ENCODE measurements at regions not wholly inside any gene's neighbourhood (a gene's known extent, or its start where the extent isn't known, plus 50 kb on each side); places are given as distances from the start of the nearest gene placed in this dataset.

DNA sequence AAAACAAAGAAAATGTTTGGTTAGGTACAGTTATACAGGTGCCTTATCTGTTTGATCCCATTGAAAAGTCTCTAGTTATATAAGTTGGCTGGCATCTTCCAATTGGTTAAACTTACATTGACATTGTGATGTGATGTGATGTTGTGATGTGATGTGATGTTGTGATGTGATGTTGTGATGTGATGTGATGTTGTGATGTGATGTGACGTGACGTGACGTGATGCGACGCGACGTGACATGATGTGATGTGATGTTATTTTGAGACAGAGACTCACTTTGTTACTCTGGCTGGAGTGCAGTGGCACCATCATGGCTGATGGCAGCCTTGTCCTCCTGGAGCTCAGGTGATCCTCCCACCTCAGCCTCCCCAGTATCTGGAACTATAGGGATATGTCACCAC, 507.6 kb downstream of the HAO1 start:
- intact Hi-C loops (cut with DNase I), result no loop called here
- no peaks in the 10 kb centered on the region for H3K36me3 ChIP-seq
- no peaks in the 10 kb centered on the region for H3K9me3 ChIP-seq
- H3K27ac ChIP-seq, result no peak overlapping the region
- DNase-seq (no peak), ATAC-seq (no peak)
- no peaks in the 10 kb centered on the region for H3K27me3 ChIP-seq (ENCODE audit: low read depth)
- TF ChIP-seq, protein P1, sequence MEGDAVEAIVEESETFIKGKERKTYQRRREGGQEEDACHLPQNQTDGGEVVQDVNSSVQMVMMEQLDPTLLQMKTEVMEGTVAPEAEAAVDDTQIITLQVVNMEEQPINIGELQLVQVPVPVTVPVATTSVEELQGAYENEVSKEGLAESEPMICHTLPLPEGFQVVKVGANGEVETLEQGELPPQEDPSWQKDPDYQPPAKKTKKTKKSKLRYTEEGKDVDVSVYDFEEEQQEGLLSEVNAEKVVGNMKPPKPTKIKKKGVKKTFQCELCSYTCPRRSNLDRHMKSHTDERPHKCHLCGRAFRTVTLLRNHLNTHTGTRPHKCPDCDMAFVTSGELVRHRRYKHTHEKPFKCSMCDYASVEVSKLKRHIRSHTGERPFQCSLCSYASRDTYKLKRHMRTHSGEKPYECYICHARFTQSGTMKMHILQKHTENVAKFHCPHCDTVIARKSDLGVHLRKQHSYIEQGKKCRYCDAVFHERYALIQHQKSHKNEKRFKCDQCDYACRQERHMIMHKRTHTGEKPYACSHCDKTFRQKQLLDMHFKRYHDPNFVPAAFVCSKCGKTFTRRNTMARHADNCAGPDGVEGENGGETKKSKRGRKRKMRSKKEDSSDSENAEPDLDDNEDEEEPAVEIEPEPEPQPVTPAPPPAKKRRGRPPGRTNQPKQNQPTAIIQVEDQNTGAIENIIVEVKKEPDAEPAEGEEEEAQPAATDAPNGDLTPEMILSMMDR (IDR thresholded peaks at IDR 0.05), result no peak
- no peak overlapping the region for H3K4me3 ChIP-seq
- no peaks in the 10 kb centered on the region for H3K4me1 ChIP-seq

DNA sequence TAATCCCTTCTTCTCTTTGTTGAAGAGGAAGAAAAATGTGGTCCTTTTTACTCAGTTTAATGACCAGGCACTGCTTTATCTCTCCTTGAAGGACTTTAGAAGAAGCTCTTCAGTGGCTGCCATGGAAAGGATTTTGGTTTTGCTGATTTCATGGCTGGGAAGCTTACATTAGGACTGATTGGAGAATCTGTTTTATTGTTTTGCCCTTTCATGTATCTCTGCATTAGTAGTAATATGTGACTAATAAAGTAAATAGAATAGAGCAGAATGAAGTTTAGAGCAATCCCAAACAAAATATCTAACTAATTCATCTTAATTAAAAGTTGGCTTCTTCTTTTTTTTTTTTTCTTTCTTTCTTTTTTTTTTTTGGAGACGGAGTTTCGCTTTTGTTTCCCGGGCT, 502.9 kb downstream of the HAO1 start:
- no peaks in the 10 kb centered on the region for H3K4me1 ChIP-seq
- DNase-seq (no peak), ATAC-seq (no peak)
- no peak overlapping the region for H3K27ac ChIP-seq
- H3K9me3 ChIP-seq, result no peaks in the 10 kb centered on the region
- H3K36me3 ChIP-seq, result no peaks in the 10 kb centered on the region
- no peak overlapping the region for H3K4me3 ChIP-seq
- no peaks in the 10 kb centered on the region for H3K27me3 ChIP-seq (ENCODE audit: low read depth)
- TF ChIP-seq, protein P1 (IDR thresholded peaks at IDR 0.05), result no peak
- intact Hi-C loops (cut with DNase I), result no loop called here

DNA sequence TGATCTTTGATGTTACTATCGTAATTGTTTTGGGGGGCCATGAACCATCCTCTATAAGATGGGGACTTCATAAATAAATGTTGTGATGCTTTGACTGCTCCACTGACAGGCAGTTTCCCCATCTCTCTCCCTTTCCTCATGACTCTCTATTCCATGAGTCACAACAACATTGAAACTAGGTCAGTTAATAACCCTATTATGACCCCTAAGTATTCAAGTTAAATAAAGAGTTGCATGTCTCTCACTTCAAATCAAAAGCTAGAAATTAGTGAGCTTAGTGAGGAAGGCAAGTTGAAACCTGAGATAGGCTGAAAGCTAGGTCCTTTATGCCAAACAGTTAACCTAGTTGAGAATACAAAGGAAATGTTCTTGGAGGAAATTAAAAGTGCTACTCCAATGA, 491.0 kb downstream of the HAO1 start:
- Histone ChIP-seq H3K4me1 (no peaks in the 10 kb centered on the region), H3K27ac (no peak overlapping the region), H3K4me3 (no peak overlapping the region), H3K9me3 (no peaks in the 10 kb centered on the region), H3K27me3 (ENCODE audit: low read depth) (no peaks in the 10 kb centered on the region), H3K36me3 (no peaks in the 10 kb centered on the region)
- intact Hi-C loops (cut with DNase I), result no loop called here
- TF ChIP-seq, protein P1 (IDR thresholded peaks at IDR 0.05), result no peak
- DNase-seq (no peak), ATAC-seq (no peak)

DNA sequence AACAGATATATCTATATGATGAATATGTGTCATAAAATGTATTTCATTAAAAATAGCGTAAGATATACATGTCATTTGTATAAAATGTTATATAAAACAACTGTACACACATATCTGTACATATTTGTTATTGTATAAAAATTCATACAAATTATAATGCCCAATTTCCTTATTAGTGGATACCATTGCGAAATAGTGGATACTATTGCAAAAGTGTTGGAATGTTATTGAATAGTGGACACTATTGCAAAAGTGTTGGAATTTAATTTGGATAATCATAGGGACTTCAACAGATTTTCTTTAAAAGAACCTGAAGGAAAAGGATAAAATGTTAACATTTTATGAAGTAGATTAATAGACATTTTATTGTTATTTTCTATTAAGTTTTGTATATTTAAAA, 487.4 kb downstream of the HAO1 start:
- no peaks in the 10 kb centered on the region for H3K27me3 ChIP-seq (ENCODE audit: low read depth)
- no peak overlapping the region for H3K4me3 ChIP-seq
- H3K9me3 ChIP-seq, result no peaks in the 10 kb centered on the region
- intact Hi-C loops (cut with DNase I), result no loop called here
- H3K27ac ChIP-seq, result no peak overlapping the region
- no peaks in the 10 kb centered on the region for H3K4me1 ChIP-seq
- TF ChIP-seq, protein P1 (IDR thresholded peaks at IDR 0.05), result no peak
- DNase-seq (no peak), ATAC-seq (no peak)
- no peaks in the 10 kb centered on the region for H3K36me3 ChIP-seq

DNA sequence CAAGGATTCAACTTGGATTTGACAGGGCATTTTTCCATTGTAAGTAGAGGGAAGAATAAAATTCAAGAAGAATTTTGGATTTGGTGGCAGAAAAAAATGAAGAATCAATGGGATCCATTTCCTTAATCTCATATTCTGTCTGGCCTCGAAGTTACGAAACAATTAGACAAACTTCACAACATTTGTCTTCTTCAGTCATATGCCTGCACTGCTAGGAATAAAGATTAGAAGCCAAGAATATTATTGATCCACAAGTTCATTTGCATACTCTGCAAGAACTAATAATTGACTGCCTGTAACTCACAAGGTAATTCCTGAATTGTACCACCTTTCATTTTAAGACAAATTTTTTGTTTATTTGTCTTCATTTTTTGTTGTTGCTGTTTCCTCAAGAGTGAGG, 486.2 kb downstream of the HAO1 start:
- Histone ChIP-seq H3K36me3 (no peaks in the 10 kb centered on the region), H3K9me3 (no peaks in the 10 kb centered on the region), H3K27me3 (ENCODE audit: low read depth) (no peaks in the 10 kb centered on the region), H3K27ac (no peak overlapping the region), H3K4me1 (no peaks in the 10 kb centered on the region), H3K4me3 (no peak overlapping the region)
- DNase-seq, result no peak
- intact Hi-C loops (cut with DNase I), result no loop called here
- TF ChIP-seq, protein P1 (IDR thresholded peaks at IDR 0.05), result no peak
- no peak for ATAC-seq

DNA sequence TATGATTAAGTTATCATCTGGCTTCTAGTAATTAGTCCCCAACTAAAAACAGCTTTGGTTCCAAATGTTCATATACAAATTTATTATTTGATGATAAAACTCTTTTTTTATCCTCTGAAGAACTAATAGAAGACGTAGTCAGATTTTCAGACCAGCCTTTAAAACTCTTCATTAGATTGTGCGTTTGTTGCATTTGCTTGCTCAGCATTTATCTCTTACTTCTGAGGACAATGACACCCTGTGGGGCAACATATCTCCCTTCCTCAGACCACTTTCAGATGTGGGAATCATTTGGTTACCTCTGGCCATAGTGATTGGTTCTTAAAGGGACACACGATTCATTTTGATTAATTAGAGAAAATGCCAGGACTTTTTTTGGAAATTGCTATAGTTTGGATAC, 481.8 kb downstream of the HAO1 start:
- Histone ChIP-seq H3K27ac (no peak overlapping the region), H3K4me3 (no peak overlapping the region), H3K27me3 (ENCODE audit: low read depth) (no peaks in the 10 kb centered on the region), H3K9me3 (no peaks in the 10 kb centered on the region), H3K4me1 (no peaks in the 10 kb centered on the region), H3K36me3 (no peaks in the 10 kb centered on the region)
- DNase-seq (no peak), ATAC-seq (no peak)
- intact Hi-C loops (cut with DNase I), result no loop called here
- TF ChIP-seq, protein P1 (IDR thresholded peaks at IDR 0.05), result no peak
